ENCODE measurements at regions not wholly inside any gene's neighbourhood (a gene's known extent, or its start where the extent isn't known, plus 50 kb on each side); places are given as distances from the start of the nearest gene placed in this dataset.

DNA sequence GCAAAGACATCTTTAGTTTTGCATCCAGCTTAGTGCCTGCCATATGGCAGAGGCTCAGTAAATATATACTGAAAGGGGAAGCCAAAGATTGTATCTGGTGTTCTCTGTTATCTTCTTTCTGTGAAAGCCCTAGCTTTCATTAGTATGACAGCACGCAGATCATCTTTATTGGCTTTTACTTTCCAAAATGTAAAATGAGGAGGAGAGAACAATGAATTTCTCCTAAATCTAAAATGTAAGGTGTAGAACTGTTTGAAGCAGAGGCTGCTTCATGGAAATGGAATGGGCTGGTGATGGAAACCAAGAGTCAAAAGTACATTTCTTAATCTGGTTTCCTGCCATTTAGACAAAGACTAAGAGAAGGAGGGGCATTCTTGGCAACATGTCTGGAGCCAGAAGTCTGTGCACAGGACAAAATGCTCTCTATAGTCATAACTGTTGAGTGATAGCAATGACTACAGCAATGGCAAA is 1029.9 kb upstream of the PIK3C3 start:
- Mint-ChIP-seq H3K4me3 (no peak overlapping the region), H3K36me3 (no peaks in the 10 kb centered on the region), H3K27ac (no peak overlapping the region), H3K9me3 (peaks cover 5 to 25% (median 14%) of the 10 kb centered on the region in 3 donors), H3K4me1 (no peaks in the 10 kb centered on the region), H3K27me3 (no peaks in the 10 kb centered on the region)
- Histone ChIP-seq H3K9me3 (no peaks in the 10 kb centered on the region), H3K4me1 (ENCODE audit: control insufficient read depth in 1 of 2, extremely low read depth in 1 of 2, insufficient read depth in 2 of 2, low read length in 2 of 2) (no peaks in the 10 kb centered on the region), H3K27ac (ENCODE audit: low read length) (no peak overlapping the region), H3K4me3 (ENCODE audit: control insufficient read depth in 1 of 2, extremely low read depth in 1 of 2, low read length in 1 of 2) (no peak overlapping the region), H3K36me3 (ENCODE audit: control insufficient read depth in 2 of 2, extremely low read depth in 1 of 2, insufficient read depth in 1 of 2, low read length in 1 of 2) (no peaks in the 10 kb centered on the region), H3K27me3 (replicated peaks in 1 of 2; ENCODE audit: control insufficient read depth in 2 of 2, extremely low read depth in 1 of 2, insufficient read depth in 2 of 2, low read length in 1 of 2) (no peaks in the 10 kb centered on the region)
- ChIA-PET CTCF (no interaction called here), POLR2A (no interaction called here)
- no CpG with 5 or more reads among the region's 1 CpG for WGBS (ENCODE audit: insufficient coverage)
- ATAC-seq (replicated peaks in 1 of 4) (no peak), DNase-seq (no peak)

DNA sequence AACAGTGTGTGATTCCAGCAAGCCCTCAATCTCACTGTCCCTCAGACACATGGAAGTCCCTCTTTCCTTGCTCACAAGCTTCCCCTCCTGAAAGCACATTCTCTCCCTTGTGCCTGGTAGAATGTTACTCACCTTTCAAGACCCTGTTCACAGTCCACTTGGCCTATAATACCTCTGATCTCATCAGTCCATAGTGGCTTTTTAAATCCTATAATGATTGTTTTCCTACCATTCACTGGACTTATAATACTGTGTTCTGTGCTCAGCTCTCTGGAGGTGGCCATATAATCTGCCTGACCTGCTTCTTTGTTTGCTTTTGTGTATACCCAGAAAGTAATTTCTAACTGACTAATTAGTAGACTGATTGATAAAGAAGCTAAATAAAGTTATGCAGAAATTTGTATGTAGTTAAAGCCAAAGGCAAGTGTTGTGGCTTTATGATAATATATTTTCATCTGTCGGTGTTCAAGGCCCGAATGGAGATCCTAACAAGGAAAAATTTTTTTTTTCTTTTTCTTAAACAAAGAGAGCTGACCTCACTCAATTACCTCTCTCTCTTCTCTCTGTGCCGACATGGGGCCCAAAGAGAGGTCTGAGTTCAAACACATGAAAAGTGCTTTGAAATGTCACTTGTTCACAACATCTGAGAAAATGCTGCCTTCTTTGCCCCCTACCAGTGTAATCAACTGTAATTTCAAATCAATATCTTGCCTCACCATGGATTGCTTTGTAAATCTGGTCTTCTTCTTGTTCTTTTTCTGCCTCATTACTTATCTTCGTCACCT is 1033.0 kb upstream of the PIK3C3 start:
- Mint-ChIP-seq H3K9me3 (peaks cover 7 to 23% (median 14%) of the 10 kb centered on the region in 3 donors), H3K36me3 (no peaks in the 10 kb centered on the region), H3K4me1 (no peaks in the 10 kb centered on the region), H3K4me3 (no peak overlapping the region), H3K27me3 (no peaks in the 10 kb centered on the region), H3K27ac (no peak overlapping the region)
- DNase-seq (no peak), ATAC-seq (replicated peaks in 1 of 4) (no peak)
- H3K9me3 ChIP-seq: no peaks in the 10 kb centered on the region
- POLR2A ChIA-PET: no interaction called here
- no peak overlapping the region for H3K27ac ChIP-seq (ENCODE audit: low read length)
- WGBS (ENCODE audit: insufficient coverage): 80% methylated on average over 1 of the region's 4 CpGs
- no peaks in the 10 kb centered on the region for H3K4me1 ChIP-seq (ENCODE audit: control insufficient read depth in 1 of 2, extremely low read depth in 1 of 2, insufficient read depth in 2 of 2, low read length in 2 of 2)
- no peaks in the 10 kb centered on the region for H3K27me3 ChIP-seq (replicated peaks in 1 of 2; ENCODE audit: control insufficient read depth in 2 of 2, extremely low read depth in 1 of 2, insufficient read depth in 2 of 2, low read length in 1 of 2)
- no peak overlapping the region for H3K4me3 ChIP-seq (ENCODE audit: control insufficient read depth in 1 of 2, extremely low read depth in 1 of 2, low read length in 1 of 2)
- no peaks in the 10 kb centered on the region for H3K36me3 ChIP-seq (ENCODE audit: control insufficient read depth in 2 of 2, extremely low read depth in 1 of 2, insufficient read depth in 1 of 2, low read length in 1 of 2)
- CTCF ChIA-PET: no interaction called here

DNA sequence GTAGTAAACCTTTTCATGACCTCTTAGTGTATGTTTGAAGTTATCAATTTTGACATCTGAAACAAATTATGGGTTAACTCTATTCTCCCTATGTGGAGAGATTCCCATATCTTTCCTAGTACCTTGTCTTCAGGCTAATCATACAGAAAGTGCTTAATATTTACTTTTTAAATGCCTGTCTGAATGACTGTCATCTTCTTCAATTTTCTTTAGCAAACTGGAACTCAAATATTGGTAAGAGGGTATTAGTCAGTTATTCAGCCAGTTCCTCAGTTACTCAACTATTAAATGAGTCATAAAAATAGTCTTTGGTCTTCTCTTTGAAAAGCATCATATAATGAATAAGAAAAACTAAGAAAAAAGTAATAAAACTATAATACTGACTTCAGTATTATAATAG is 1038.0 kb upstream of the PIK3C3 start:
- Histone ChIP-seq H3K4me3 (ENCODE audit: control insufficient read depth in 1 of 2, extremely low read depth in 1 of 2, low read length in 1 of 2) (no peak overlapping the region), H3K27ac (ENCODE audit: low read length) (no peak overlapping the region), H3K4me1 (ENCODE audit: control insufficient read depth in 1 of 2, extremely low read depth in 1 of 2, insufficient read depth in 2 of 2, low read length in 2 of 2) (no peaks in the 10 kb centered on the region), H3K36me3 (ENCODE audit: control insufficient read depth in 2 of 2, extremely low read depth in 1 of 2, insufficient read depth in 1 of 2, low read length in 1 of 2) (no peaks in the 10 kb centered on the region), H3K9me3 (no peaks in the 10 kb centered on the region), H3K27me3 (replicated peaks in 1 of 2; ENCODE audit: control insufficient read depth in 2 of 2, extremely low read depth in 1 of 2, insufficient read depth in 2 of 2, low read length in 1 of 2) (no peaks in the 10 kb centered on the region)
- H3K27ac Mint-ChIP-seq: no peak overlapping the region
- ChIA-PET POLR2A (no interaction called here), CTCF (no interaction called here)
- H3K4me1 Mint-ChIP-seq: no peaks in the 10 kb centered on the region
- H3K36me3 Mint-ChIP-seq: no peaks in the 10 kb centered on the region
- ATAC-seq (replicated peaks in 1 of 4) (no peak), DNase-seq (no peak)
- H3K4me3 Mint-ChIP-seq: no peak overlapping the region
- H3K27me3 Mint-ChIP-seq: no peaks in the 10 kb centered on the region
- peaks cover 16 to 25% (median 21%) of the 10 kb centered on the region in 3 donors for H3K9me3 Mint-ChIP-seq

DNA sequence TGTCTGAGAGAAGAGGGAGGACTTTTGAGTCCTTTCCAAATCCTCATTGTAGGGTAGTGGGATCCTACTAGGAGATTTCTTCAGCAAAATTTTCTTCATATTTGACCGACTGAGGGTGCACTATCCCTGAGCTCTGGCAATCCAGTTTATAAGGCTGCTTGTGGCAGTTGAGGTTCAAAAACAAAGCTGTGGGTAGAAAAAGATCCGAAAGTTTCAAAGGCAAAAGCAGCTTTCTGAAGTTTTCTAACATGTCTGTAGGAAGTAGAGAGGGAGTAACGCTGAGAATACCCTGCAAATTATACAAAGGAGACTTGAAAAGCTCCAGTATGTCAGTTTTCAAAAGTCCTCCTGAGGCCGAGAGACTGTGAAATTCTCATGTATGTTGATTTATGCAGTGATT is 1039.3 kb upstream of the PIK3C3 start:
- ATAC-seq (replicated peaks in 1 of 4) (no peak), DNase-seq (no peak)
- Mint-ChIP-seq H3K27ac (no peak overlapping the region), H3K9me3 (peaks cover 16 to 21% (median 17%) of the 10 kb centered on the region in 3 donors), H3K36me3 (no peaks in the 10 kb centered on the region), H3K4me3 (no peak overlapping the region), H3K4me1 (no peaks in the 10 kb centered on the region), H3K27me3 (no peaks in the 10 kb centered on the region)
- no peak overlapping the region for H3K4me3 ChIP-seq (ENCODE audit: control insufficient read depth in 1 of 2, extremely low read depth in 1 of 2, low read length in 1 of 2)
- WGBS (ENCODE audit: insufficient coverage): 83% methylated on average over 1 of the region's 4 CpGs
- H3K36me3 ChIP-seq (ENCODE audit: control insufficient read depth in 2 of 2, extremely low read depth in 1 of 2, insufficient read depth in 1 of 2, low read length in 1 of 2): no peaks in the 10 kb centered on the region
- H3K27ac ChIP-seq (ENCODE audit: low read length): no peak overlapping the region
- CTCF ChIA-PET: no interaction called here
- H3K9me3 ChIP-seq: no peaks in the 10 kb centered on the region
- H3K4me1 ChIP-seq (ENCODE audit: control insufficient read depth in 1 of 2, extremely low read depth in 1 of 2, insufficient read depth in 2 of 2, low read length in 2 of 2): no peaks in the 10 kb centered on the region
- POLR2A ChIA-PET: no interaction called here
- H3K27me3 ChIP-seq (replicated peaks in 1 of 2; ENCODE audit: control insufficient read depth in 2 of 2, extremely low read depth in 1 of 2, insufficient read depth in 2 of 2, low read length in 1 of 2): no peaks in the 10 kb centered on the region

DNA sequence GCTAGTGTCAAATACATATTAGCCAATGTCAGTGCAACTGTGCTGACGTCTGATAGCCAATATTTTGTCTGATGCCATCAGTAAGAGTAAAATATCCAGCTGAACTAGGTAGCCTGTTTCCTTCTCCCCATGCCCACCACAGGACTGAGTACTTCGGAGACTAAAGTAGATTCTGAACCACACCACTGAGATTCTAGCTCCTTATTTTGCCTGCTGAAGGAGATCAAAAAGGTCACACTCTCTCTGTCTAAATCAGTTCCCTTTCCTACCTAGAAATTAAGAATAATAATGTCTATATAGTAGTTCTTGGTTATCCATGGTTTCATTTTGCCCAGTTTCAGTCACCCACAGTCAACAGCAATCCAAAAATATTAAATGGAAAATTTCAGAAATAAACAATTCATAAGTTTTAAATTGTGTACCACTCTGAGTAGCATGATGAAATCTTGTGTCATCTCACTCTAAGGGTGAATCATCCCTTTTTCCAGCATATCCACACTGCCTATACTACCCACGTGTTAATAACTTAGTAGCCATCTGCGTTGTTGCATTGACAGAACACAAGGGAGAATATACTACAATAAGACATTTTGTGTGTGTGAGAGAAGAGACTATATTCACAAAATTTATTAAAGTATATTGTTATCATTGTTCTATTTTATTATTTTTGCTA is 1043.3 kb upstream of the PIK3C3 start:
- no peaks in the 10 kb centered on the region for H3K4me1 Mint-ChIP-seq
- POLR2A ChIA-PET: no interaction called here
- no peaks in the 10 kb centered on the region for H3K27me3 Mint-ChIP-seq
- ATAC-seq (replicated peaks in 1 of 4) (no peak), DNase-seq (no peak)
- Histone ChIP-seq H3K4me3 (ENCODE audit: control insufficient read depth in 1 of 2, extremely low read depth in 1 of 2, low read length in 1 of 2) (no peak overlapping the region), H3K27me3 (replicated peaks in 1 of 2; ENCODE audit: control insufficient read depth in 2 of 2, extremely low read depth in 1 of 2, insufficient read depth in 2 of 2, low read length in 1 of 2) (no peaks in the 10 kb centered on the region), H3K36me3 (ENCODE audit: control insufficient read depth in 2 of 2, extremely low read depth in 1 of 2, insufficient read depth in 1 of 2, low read length in 1 of 2) (no peaks in the 10 kb centered on the region), H3K27ac (ENCODE audit: low read length) (no peak overlapping the region), H3K9me3 (no peaks in the 10 kb centered on the region), H3K4me1 (ENCODE audit: control insufficient read depth in 1 of 2, extremely low read depth in 1 of 2, insufficient read depth in 2 of 2, low read length in 2 of 2) (no peaks in the 10 kb centered on the region)
- no peaks in the 10 kb centered on the region for H3K36me3 Mint-ChIP-seq
- no peak overlapping the region for H3K27ac Mint-ChIP-seq
- CTCF ChIA-PET: no interaction called here
- H3K9me3 Mint-ChIP-seq: peaks cover 20 to 33% (median 20%) of the 10 kb centered on the region in 3 donors
- no CpG with 5 or more reads among the region's 4 CpGs for WGBS (ENCODE audit: insufficient coverage)
- no peak overlapping the region for H3K4me3 Mint-ChIP-seq

DNA sequence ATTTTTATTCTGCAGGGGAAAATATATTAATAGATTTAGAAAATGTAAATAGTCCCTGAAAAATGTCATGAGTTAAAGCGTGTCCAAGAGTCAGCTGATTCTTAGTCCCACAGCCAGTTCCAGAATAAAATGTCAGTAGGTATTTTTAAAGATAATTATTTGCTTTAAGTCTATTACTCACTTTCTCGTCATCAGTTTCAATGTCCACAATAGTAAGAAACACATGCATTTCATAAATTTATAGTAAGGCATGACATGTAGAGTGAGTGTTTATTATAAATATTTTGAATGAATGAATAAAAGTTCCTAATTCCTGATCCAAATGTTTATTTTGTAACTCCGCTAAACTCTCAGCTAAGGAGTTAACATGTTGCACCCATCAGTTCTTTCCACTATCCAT is 1044.0 kb upstream of the PIK3C3 start:
- Mint-ChIP-seq H3K36me3 (no peaks in the 10 kb centered on the region), H3K4me3 (no peak overlapping the region), H3K27ac (no peak overlapping the region), H3K27me3 (no peaks in the 10 kb centered on the region), H3K9me3 (peaks cover 18 to 29% (median 18%) of the 10 kb centered on the region in 3 donors), H3K4me1 (no peaks in the 10 kb centered on the region)
- Histone ChIP-seq H3K4me3 (ENCODE audit: control insufficient read depth in 1 of 2, extremely low read depth in 1 of 2, low read length in 1 of 2) (no peak overlapping the region), H3K4me1 (ENCODE audit: control insufficient read depth in 1 of 2, extremely low read depth in 1 of 2, insufficient read depth in 2 of 2, low read length in 2 of 2) (no peaks in the 10 kb centered on the region), H3K36me3 (ENCODE audit: control insufficient read depth in 2 of 2, extremely low read depth in 1 of 2, insufficient read depth in 1 of 2, low read length in 1 of 2) (no peaks in the 10 kb centered on the region), H3K27me3 (replicated peaks in 1 of 2; ENCODE audit: control insufficient read depth in 2 of 2, extremely low read depth in 1 of 2, insufficient read depth in 2 of 2, low read length in 1 of 2) (no peaks in the 10 kb centered on the region), H3K9me3 (no peaks in the 10 kb centered on the region), H3K27ac (ENCODE audit: low read length) (no peak overlapping the region)
- POLR2A ChIA-PET: no interaction called here
- 100% methylated on average over 1 of the region's 3 CpGs for WGBS (ENCODE audit: insufficient coverage)
- no peak for ATAC-seq (replicated peaks in 1 of 4)
- CTCF ChIA-PET: interaction anchor here in 1 of 2 donors (0.6 kb wide), 1 partner anchor 22 kb away, joined by 10 read pairs; no protein-coding TSS in a partner anchor
- no peak for DNase-seq

Measured in T-cell (primary cell).